ENCODE measurements at regions not wholly inside any gene's neighbourhood (a gene's known extent, or its start where the extent isn't known, plus 50 kb on each side); places are given as distances from the start of the nearest gene placed in this dataset.
"Not testable (repeated sequence)": the region's sequence is repeated elsewhere in the genome, so short reads cannot be mapped to it uniquely, and the experiment has no call there.

DNA sequence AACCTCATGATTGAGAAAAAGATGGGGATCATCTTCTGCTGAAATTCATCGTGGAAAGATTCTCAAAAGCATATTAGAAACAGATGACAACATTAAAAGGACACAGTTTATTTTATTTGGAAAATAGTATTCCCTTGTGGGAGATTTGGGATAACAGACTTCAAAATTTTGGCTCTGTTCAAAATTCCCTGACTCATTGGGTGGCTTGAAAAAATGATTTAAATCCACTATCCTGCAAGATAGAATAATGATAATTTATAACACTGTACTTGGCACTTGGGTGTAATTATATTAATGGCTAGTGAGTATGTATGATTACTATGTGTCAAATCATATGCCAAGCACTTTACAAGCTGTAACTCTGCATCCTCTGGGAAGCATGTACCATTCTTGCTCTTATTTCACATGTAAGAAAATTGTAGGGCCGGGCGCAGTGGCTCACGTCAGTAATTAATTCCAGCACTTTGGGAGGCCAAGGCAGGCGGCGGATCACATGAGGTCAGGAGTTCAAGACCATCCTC, 128.8 kb downstream of the LMNTD1 start:
- DNase-seq: no peak

- DNase-seq: no peak
Measured at GRCh38 chr12:25423355-25424050, 129.6 kb downstream of the LMNTD1 start.

DNA sequence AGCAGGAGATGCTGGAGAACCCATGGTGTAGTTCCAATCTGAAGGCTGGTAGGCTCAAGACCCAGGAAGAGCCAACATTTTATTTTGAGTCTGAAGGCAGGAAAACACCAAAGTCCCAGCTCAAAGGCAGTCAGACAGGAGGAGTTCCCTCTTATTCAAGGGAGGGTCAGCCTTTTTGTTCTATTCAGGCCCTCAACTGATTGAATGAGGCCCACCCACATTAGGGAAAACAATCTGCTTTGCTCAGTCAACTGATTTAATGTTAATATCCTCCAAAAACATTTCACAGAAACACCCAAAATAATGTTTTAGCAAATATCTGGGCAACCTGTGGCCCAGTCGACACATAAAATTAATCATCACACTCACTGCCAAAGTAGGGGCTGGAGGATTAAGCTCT, 130.8 kb downstream of the LMNTD1 start:
- DNase-seq: no peak

DNA sequence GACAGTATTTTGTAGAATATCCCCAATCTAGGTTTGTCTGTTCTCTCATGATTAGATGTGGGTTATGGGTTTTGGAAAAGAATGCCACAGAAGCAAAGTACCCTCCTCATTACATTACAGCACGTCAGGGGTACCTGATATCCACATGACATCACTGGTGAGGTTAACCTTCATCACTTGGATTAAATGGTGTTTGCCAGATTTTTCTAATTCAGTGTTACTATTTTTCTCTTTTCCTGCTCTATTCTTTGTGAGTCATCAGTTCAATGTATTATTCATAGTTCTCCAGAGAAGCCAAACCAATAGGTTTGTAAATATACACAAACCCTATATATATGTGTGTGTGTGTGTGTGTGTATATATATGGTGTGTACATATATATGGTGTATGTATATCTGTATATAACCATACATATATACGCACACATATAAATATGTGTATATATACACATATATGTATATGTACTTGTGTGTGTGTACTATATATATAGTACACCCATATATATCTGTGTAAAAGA, 131.4 kb downstream of the LMNTD1 start:
- no peak for DNase-seq

DNA sequence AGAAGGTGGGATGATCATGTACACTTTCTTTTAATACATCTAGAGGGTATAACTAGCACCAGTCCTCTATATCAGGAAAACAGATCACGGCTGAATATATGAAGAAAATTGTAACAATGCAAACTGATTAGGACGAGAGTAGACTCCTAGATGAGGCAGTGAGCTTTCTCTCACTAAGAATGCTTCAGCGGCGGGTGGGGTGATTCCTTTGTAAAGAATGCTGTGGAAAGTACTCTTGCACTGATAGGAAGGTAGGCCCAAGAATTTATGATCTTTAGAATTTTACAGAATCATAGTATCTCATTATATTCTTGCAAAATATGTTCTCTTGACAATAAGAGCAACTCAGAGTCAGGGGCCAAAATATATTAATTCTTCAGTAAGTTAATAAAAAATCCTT, 133.0 kb downstream of the LMNTD1 start:
- no peak for DNase-seq

- DNase-seq: no peak
Measured at GRCh38 chr12:25419595-25419994, 133.5 kb downstream of the LMNTD1 start.

DNA sequence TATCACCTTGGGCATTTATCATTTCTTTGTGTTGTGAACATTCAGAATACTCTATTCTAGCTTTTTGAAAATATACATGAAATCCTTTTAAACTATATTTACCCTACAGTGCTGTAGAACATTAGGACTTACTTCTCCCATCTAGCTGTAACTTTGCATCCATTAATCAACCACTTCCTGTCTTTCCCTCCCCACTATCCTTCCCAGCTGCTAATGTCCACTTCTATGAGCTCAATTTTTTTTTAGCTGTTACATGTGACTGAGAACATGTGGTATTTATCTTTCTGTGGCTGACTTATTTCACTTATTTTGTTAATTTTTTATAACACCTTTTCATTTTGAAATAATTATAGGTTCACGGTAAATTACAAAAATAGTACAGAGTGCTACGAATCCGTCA, 136.0 kb downstream of the LMNTD1 start:
- DNase-seq: no peak

- no peak for DNase-seq
Measured at GRCh38 chr12:25416516-25416915, 136.6 kb downstream of the LMNTD1 start.

- no peak for DNase-seq
Measured at GRCh38 chr12:25415004-25415403, 138.1 kb downstream of the LMNTD1 start.

DNA sequence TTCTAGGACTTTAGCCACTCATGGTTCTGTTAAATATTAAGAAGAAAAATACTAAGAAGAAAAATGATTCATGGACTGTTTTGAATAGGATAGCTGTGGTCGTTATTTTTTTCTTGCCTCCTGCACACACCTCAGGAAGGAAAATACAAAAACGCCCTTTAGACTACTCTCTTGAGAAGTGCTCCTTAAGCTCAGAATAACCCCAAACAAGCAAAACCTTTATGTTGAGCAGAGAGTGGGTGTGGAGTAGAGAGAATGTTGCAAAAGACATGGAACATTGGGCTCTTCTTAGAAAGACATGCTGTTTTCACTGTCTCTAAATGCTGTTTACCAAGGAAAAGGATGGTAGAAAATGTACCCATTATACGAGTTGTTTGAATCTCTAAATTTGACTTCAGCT, 140.3 kb downstream of the LMNTD1 start:
- DNase-seq: no peak

DNA sequence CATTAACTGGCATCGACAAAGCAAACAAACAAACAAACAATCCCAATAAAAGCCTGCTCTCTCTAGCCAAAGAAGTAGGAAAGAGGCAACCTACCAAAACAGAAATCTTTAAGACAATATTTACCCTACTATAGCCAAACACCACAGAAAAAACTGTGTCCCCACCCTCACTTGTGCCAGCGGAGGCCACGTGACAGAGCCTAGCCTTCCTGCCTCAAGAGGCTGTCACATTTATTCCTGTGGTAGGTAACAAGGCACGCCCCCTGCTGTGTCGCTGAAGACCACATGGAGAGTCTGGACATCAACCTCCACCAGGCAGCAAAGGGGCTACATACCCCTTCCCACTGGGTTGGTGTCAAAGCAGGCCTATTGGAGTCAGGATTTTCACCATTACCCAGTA, 148.1 kb downstream of the LMNTD1 start:
- no peak for DNase-seq

DNA sequence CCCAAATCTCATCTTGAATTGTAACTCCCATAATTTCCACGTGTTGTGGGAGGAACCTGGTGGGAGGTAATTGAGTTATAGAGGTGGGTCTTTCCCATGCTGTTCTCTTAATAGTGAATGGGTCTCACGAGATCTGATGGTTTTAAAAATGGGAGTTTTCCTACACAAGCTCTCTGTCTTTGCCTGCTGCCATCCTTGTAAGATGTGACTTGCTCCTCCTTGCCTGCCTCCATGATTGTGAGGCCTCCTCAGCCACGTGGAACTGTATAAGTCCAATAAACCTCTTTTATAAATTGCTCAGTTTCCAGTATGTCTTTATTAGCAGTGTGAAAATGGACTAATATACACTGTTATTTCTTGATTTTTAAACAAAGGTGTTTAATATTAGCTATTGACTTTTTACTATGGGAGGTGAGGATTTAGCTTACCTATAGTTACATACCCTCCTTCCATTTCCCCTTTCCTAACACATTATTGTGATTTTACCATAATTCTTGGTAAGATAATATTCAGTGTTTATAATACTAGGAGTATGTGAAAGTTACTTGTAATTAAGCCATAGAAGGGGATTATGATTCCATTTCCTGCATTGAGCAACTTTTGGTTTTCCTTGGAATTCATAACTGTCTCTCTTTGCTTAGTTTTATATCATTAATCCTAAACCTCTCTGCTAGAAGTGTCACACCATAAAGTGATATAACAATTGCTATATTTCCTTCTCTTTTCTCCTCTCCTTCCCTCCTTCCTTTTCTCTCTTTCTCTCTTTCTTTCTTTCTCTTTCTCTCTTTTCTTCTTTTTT, 151.0 kb upstream of the KRAS start:
- DNase-seq: no peak

GRCh38 chr12:25397001-25397400, 146.3 kb upstream of the KRAS start:
- no peak for DNase-seq

- DNase-seq: no peak
Measured at GRCh38 chr12:25395227-25395626, 144.5 kb upstream of the KRAS start.

DNA sequence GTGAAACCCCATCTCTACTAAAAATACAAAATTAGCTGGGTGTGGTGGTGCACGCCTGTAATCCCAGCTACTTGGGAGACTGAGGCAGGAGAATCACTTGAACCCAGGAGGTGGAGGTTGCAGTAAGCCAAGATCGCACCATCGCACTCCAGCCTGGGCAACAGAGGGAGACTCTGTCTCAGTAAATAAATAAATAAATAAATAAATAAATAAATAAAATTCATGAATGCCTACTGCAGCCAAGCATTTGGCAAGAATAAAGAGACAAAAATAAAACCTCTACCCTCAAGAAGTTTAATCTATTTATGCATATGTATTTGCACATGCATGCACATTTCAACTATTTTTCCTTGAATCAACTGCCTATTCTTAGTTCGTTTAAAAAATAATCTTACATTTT, 144.0 kb upstream of the KRAS start:
- DNase-seq: not testable (repeated sequence)

DNA sequence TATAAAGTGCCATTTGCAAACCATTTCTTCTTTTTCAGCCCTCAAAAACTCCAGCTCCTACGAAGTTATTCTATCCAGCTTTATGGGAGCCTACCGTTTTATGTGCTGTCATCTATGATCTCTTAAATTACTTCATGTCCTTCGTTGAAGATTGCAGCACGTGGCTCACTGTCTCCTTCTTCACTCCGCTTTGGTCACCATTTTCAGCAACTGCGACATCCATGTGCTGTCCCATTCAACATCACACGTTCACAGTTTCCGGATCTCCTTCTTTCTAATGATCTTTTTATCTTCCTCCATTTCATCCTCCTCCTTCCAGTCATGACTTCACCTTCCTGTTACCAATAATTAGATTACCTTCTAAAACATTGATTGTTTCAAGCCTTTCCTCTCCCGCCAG, 143.3 kb upstream of the KRAS start:
- DNase-seq: no peak

- DNase-seq: not testable (repeated sequence)
Measured at GRCh38 chr12:25391346-25391745, 140.6 kb upstream of the KRAS start.

GRCh38 chr12:25388183-25388582, 137.5 kb upstream of the KRAS start:
- no peak for DNase-seq

GRCh38 chr12:25387732-25388050, 137.0 kb upstream of the KRAS start:
- no peak for DNase-seq

- peak; percentile 84 for DNase-seq
Measured at GRCh38 chr12:25386831-25387731, 136.4 kb upstream of the KRAS start.

GRCh38 chr12:25384893-25385248, 134.1 kb upstream of the KRAS start:
- no peak for DNase-seq

DNA sequence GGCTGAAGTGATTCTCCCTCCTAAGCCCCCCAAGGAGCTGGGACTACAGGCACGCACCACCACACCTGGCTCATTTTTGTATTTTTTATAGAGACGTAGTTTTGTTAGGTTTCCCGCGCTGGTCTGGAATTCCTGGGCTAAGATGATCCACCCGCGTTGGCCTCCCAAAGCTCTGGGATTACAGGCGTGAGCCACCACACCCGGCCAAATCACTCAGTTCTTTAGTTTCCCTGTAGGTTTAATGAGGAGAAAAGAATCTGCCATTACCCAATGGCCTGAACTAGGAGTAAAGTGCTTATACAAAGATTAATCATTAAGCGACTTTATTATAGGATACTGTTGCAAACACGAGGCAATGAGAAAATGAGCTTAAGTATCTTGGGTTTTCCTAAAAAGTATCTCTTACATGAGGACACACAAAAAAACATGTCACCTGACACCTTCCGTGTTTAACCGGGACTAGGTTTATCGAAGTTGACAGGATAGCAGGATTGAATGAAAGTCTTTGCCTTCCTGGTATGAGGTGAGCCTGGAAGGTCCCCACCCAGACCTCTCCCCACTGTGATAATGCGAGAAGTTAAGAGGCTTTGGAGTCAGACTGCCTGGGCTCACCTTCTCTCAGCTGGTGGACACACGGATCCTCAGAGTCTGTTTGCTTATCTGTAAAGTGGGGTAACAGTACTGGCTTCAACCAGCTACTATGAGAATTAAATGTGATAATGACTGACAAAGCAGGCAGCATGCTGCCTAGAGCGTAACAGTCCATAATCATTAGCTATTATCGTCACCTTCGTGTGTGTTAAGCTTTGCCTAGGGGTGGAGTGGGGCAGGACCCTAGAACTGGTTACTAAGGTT, 133.5 kb upstream of the KRAS start:
- DNase-seq: no peak

Data from AML-193 (cell line).